Hepatocyte (in vitro differentiated cells): ENCODE measurements at regions not wholly inside any gene's neighbourhood (a gene's known extent, or its start where the extent isn't known, plus 50 kb on each side); places are given as distances from the start of the nearest gene placed in this dataset.

Experiments used
- CTCF ChIP-seq: fragments of 200-600 bp; sonication (generic); IDR thresholded peaks from 2 replicates; pipeline ENCODE4 v1.5.1; 2016; ENCODE audit warnings: antibody characterized with exemption, mild to moderate bottlenecking; ENCODE audit not compliant: poor library complexity
- EZH2 ChIP-seq: fragments of 200-600 bp; sonication (generic); IDR thresholded peaks from 2 replicates; pipeline ENCODE4 v1.6.1; 2016; ENCODE audit warnings: antibody characterized with exemption, mild to moderate bottlenecking, borderline replicate concordance
- EZH2phosphoT487 ChIP-seq: fragments of 200-600 bp; sonication (generic); IDR thresholded peaks from one replicate; pipeline ENCODE4 v1.6.1; 2018; ENCODE audit warnings: antibody characterized with exemption, mild to moderate bottlenecking, low read depth, moderate library complexity; ENCODE audit not compliant: unreplicated experiment, severe bottlenecking

- TF ChIP-seq CTCF (no peak), EZH2 (no peak), EZH2phosphoT487 (no peak)
Observed at GRCh38 chr10:123611243-123611642, 54.9 kb upstream of the GPR26 start.
